ENCODE measurements at regions not wholly inside any gene's neighbourhood (a gene's known extent, or its start where the extent isn't known, plus 50 kb on each side); places are given as distances from the start of the nearest gene placed in this dataset.
"Not testable (repeated sequence)": the region's sequence is repeated elsewhere in the genome, so short reads cannot be mapped to it uniquely, and the experiment has no call there.

- no peak for DNase-seq (ENCODE audit: low read depth)
These were observed 228.9 kb downstream of the ANKRD60 start for GRCh38 chr20:57999465-58000111.

- no peak for DNase-seq (ENCODE audit: low read depth)
These were observed 229.4 kb downstream of the ANKRD60 start for GRCh38 chr20:57998981-57999464.

GRCh38 chr20:57998276-57998675 lies 230.2 kb downstream of the ANKRD60 start:
- no peak for DNase-seq (ENCODE audit: low read depth)

- DNase-seq (ENCODE audit: low read depth) = peak; percentile 60
These were observed 231.2 kb downstream of the ANKRD60 start for GRCh38 chr20:57996936-57997890.

- DNase-seq (ENCODE audit: low read depth) = no peak
These were observed 232.0 kb downstream of the ANKRD60 start for GRCh38 chr20:57996465-57996864.

- DNase-seq (ENCODE audit: low read depth) = no peak
These were observed 233.0 kb downstream of the ANKRD60 start for GRCh38 chr20:57995381-57995977.

- no peak for DNase-seq (ENCODE audit: low read depth)
These were observed 234.6 kb downstream of the ANKRD60 start for GRCh38 chr20:57993716-57994431.

- peak; percentile 90 for DNase-seq (ENCODE audit: low read depth)
These were observed 237.1 kb downstream of the ANKRD60 start for GRCh38 chr20:57991211-57991881.

- DNase-seq (ENCODE audit: low read depth) = peak; percentile 71
These were observed 238.0 kb downstream of the ANKRD60 start for GRCh38 chr20:57990396-57990987.

GRCh38 chr20:57988828-57989227 lies 239.6 kb downstream of the ANKRD60 start:
- DNase-seq (ENCODE audit: low read depth) = no peak

GRCh38 chr20:57988422-57988821 lies 240.0 kb downstream of the ANKRD60 start:
- no peak for DNase-seq (ENCODE audit: low read depth)

- no peak for DNase-seq (ENCODE audit: low read depth)
These were observed 240.8 kb downstream of the ANKRD60 start for GRCh38 chr20:57987659-57988058.

GRCh38 chr20:57986666-57987065 lies 241.8 kb downstream of the ANKRD60 start:
- no peak for DNase-seq (ENCODE audit: low read depth)

GRCh38 chr20:57985278-57985677 lies 243.2 kb downstream of the ANKRD60 start:
- no peak for DNase-seq (ENCODE audit: low read depth)

- DNase-seq (ENCODE audit: low read depth) = no peak
These were observed 245.4 kb downstream of the ANKRD60 start for GRCh38 chr20:57983082-57983481.

- DNase-seq (ENCODE audit: low read depth) = no peak
These were observed 247.9 kb downstream of the ANKRD60 start for GRCh38 chr20:57980506-57980905.

GRCh38 chr20:57977569-57977968 lies 250.9 kb downstream of the ANKRD60 start:
- DNase-seq (ENCODE audit: low read depth) = no peak

- no peak for DNase-seq (ENCODE audit: low read depth)
These were observed 251.3 kb downstream of the ANKRD60 start for GRCh38 chr20:57977141-57977540.

GRCh38 chr20:57974863-57975262 lies 253.6 kb downstream of the ANKRD60 start:
- DNase-seq (ENCODE audit: low read depth) = no peak

GRCh38 chr20:57973886-57974285 lies 254.6 kb downstream of the ANKRD60 start:
- DNase-seq (ENCODE audit: low read depth) = no peak

GRCh38 chr20:57971583-57971982 lies 256.9 kb downstream of the ANKRD60 start:
- DNase-seq (ENCODE audit: low read depth) = not testable (repeated sequence)
